IgD-negative memory B cell (primary cell): ENCODE measurements at regions not wholly inside any gene's neighbourhood (a gene's known extent, or its start where the extent isn't known, plus 50 kb on each side); places are given as distances from the start of the nearest gene placed in this dataset.

Experiments
- H3K27ac Mint-ChIP-seq, 3 donors: one replicate each; pipeline ENCODE4 v1.8.0; 2020 to 2022; ENCODE audit warnings: mild to moderate bottlenecking in 3 of 3, mixed read lengths in 3 of 3, moderate library complexity in 1 of 3
- H3K27me3 Mint-ChIP-seq: one replicate; pipeline ENCODE4 v1.8.0; 2021; ENCODE audit warnings: mixed read lengths
- H3K36me3 Mint-ChIP-seq: one replicate; pipeline ENCODE4 v1.8.0; 2020; ENCODE audit warnings: mild to moderate bottlenecking, mixed read lengths
- H3K4me1 Mint-ChIP-seq, 3 donors: one replicate each; pipeline ENCODE4 v1.8.0; 2020 to 2022; ENCODE audit warnings: mixed read lengths in 3 of 3, mild to moderate bottlenecking in 1 of 3
- H3K4me3 Mint-ChIP-seq, 4 donors: one replicate each; pipeline ENCODE4 v1.8.0; 2020 to 2022; ENCODE audit warnings: mild to moderate bottlenecking in 4 of 4, mixed read lengths in 4 of 4, moderate library complexity in 3 of 4
- H3K9me3 Mint-ChIP-seq, 3 donors: one replicate each; pipeline ENCODE4 v1.8.0; 2020 to 2021; ENCODE audit warnings: mixed read lengths in 3 of 3, mild to moderate bottlenecking in 1 of 3

DNA sequence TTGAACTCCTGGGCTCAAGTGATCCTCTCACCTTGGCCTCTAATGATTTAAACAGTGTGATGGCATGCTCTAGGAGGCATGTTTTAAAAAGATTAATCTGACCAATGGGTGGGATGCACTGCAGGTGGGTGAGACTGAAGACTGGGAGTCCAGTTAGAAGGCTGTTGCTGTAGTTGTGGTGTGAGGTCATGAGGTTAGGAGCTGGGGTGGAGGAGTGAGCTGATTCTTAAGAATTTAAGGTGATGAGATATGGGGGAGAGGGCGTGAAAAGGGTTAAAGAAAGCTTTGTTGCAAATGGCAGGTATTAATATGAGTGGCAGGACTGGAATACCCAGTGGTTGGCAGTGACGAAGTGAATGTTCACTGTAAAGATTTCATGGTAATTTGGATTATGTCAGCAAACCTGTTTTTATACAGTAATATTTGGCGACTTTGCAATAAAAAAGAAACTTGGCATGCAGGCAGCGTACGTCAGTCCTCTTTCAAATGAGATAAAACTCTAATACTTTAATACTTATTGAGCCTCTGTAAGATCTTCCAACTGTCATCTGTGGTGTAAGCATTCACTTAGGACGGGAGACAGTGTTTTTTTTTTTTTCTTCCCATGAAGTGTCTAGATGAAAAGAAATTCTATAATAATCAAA, 72.8 kb upstream of the MTPN start:
- peaks cover 16% of the 10 kb centered on the region for H3K36me3 Mint-ChIP-seq
- no peak overlapping the region for H3K4me3 Mint-ChIP-seq
- H3K4me1 Mint-ChIP-seq, result peaks cover 0 to 2% (median 0%) of the 10 kb centered on the region in 3 donors
- H3K27me3 Mint-ChIP-seq, result no peaks in the 10 kb centered on the region
- peaks cover 0 to 18% (median 2%) of the 10 kb centered on the region in 3 donors for H3K9me3 Mint-ChIP-seq
- H3K27ac Mint-ChIP-seq, result no peak overlapping the region

DNA sequence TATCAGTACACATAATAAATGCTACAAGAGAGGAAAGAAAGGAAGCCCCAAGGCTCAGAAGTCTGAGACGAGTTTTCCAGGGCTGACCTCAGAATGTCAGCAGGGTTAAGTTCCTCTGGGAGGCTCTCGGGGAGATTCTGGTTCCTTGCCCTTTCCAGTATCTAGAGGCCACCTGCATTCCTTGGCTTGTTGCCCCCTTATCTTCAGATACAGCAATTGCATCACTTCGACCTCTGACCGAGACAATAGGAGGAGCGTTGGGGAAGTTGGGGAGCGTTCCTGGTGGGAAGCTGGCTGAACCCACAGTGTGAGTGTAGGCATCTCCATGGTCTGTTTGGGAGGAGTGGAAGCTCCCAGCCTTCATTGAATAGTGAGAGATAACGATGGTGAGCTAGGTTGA, 72.0 kb upstream of the MTPN start:
- Mint-ChIP-seq H3K36me3 (peaks cover 16% of the 10 kb centered on the region), H3K9me3 (peaks cover 0 to 18% (median 2%) of the 10 kb centered on the region in 3 donors), H3K27me3 (no peaks in the 10 kb centered on the region), H3K4me3 (no peak overlapping the region), H3K27ac (no peak overlapping the region), H3K4me1 (peaks cover 0 to 2% (median 0%) of the 10 kb centered on the region in 3 donors)

DNA sequence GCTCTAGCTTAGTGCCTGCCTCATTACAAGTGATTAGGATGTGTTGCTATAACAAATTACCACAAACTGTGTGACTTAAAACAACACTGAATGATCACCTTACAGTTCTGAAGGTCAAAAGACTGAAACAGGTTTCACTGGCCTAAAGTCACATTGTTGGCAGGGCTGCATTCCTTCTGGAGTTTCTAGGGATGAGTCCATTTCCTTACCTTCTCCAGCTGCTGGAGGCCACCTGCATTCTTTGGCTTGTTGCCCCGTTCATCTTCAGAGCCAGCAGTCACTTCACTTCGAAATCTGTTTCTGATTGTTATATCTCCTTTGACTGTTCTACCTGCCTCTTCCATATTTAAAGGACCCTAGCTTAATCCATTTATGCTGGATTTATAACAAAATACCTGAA, 69.4 kb upstream of the MTPN start:
- H3K27ac Mint-ChIP-seq, result no peak overlapping the region
- peaks cover 0 to 18% (median 2%) of the 10 kb centered on the region in 3 donors for H3K9me3 Mint-ChIP-seq
- peaks cover 0 to 2% (median 0%) of the 10 kb centered on the region in 3 donors for H3K4me1 Mint-ChIP-seq
- H3K36me3 Mint-ChIP-seq, result peaks cover 16% of the 10 kb centered on the region
- no peak overlapping the region for H3K4me3 Mint-ChIP-seq
- no peaks in the 10 kb centered on the region for H3K27me3 Mint-ChIP-seq

DNA sequence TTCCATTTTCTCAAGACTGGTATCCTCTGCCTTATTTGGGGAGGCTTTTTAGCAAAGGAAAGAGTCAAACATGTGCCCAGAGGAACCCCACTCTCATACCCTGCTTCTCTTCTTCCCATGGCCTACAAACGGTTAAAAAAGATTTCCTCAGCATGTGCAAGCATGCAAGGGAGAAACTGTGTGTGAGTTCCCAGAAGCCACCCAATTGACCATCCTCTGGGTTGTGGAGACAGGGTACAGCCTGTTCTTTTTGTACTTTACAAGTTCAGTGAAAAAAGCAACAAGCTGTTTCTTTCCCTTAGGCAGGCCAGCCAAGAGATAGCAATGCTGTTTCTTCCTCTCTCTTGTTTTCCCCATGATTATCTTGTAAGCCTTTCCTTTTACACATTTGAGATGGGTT, 68.8 kb upstream of the MTPN start:
- no peak overlapping the region for H3K4me3 Mint-ChIP-seq
- peaks cover 15% of the 10 kb centered on the region for H3K36me3 Mint-ChIP-seq
- H3K27ac Mint-ChIP-seq, result no peak overlapping the region
- peaks cover 0 to 18% (median 2%) of the 10 kb centered on the region in 3 donors for H3K9me3 Mint-ChIP-seq
- peaks cover 2% of the 10 kb centered on the region for H3K27me3 Mint-ChIP-seq
- peaks cover 0 to 2% (median 0%) of the 10 kb centered on the region in 3 donors for H3K4me1 Mint-ChIP-seq

DNA sequence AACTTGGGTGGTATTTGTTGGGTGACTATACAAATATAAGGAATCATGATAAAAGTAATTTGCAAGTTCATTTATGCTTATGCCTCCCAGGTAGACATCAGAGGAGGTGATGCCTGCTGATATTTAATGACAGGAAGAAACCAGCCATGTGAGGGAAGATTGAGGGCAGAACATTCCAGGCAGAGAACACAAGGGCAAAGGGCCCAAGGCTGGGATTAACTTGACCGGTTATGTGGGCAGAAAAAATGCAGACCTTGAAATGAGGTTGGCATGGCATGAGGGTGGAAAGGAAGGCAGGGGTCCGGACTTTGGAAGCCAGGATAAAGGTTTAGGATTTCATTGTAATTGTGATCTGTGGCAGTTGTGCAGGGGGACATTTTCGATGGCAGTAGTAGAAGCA, 68.0 kb upstream of the MTPN start:
- H3K36me3 Mint-ChIP-seq, result peaks cover 12% of the 10 kb centered on the region
- peaks cover 2% of the 10 kb centered on the region for H3K27me3 Mint-ChIP-seq
- peaks cover 0 to 18% (median 2%) of the 10 kb centered on the region in 3 donors for H3K9me3 Mint-ChIP-seq
- no peak overlapping the region for H3K4me3 Mint-ChIP-seq
- no peaks in the 10 kb centered on the region for H3K4me1 Mint-ChIP-seq
- H3K27ac Mint-ChIP-seq, result no peak overlapping the region

DNA sequence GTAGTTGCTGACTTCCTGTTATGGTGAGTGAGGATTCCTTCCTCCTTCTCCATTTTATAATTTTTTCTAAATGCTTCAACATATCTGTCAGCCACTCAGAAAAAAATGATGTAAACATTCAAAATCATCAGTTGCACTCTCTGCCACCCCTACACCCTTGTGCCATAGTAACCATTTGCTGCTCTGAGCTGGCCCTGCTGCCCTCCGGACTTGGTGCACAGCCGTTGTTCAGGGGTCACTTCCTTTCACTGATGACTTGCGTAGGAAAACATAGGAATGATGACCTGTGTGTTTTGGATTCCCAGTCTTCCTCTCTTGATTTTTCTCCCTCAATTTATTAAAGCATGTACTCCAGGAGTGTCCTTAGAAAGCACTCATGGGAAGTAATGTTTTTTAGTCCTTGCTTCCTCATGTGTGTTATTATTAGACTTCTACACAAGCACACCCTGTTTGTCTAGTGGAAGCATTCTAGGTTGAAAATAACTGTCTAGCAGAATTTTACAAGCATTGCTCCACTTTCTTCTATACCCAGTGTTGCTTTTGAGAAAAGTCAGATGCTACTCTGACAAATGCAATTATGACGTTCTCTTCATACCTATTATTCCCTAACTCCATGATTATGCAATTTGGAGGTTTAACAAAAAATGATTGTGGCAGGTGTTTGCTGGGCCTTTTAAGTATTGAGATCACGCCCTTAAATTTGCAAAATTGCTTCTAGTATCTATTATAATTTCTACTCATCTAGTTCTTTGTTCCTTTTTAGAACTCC, 62.6 kb upstream of the MTPN start:
- Mint-ChIP-seq H3K27ac (no peak overlapping the region), H3K36me3 (peaks cover 3% of the 10 kb centered on the region), H3K4me1 (no peaks in the 10 kb centered on the region), H3K27me3 (peaks cover 2% of the 10 kb centered on the region), H3K9me3 (no peaks in the 10 kb centered on the region), H3K4me3 (no peak overlapping the region)

DNA sequence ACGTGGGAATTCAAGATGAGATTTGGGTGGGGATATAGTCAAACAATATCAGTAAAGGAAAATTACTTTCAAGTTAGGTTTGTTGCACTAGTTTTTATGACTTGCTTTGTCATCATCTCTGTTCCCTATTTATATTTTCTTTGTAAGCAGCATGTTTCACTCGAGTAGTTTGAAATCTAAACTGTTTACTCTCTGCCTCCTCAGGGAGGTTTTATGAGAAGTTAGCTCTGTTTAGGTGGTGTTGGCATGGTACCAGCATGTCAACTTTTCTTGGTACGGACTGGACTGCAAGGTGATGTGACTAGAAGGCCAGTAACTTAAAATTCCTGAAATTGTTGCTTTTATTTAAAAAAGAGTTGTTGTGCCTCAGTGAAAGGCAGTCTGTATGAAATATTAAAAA, 59.2 kb upstream of the MTPN start:
- Mint-ChIP-seq H3K27ac (no peak overlapping the region), H3K27me3 (peaks cover 1% of the 10 kb centered on the region), H3K4me3 (no peak overlapping the region), H3K4me1 (peaks cover 0 to 3% (median 0%) of the 10 kb centered on the region in 3 donors), H3K36me3 (peaks cover 11% of the 10 kb centered on the region), H3K9me3 (peaks cover 0 to 1% (median 0%) of the 10 kb centered on the region in 3 donors)

DNA sequence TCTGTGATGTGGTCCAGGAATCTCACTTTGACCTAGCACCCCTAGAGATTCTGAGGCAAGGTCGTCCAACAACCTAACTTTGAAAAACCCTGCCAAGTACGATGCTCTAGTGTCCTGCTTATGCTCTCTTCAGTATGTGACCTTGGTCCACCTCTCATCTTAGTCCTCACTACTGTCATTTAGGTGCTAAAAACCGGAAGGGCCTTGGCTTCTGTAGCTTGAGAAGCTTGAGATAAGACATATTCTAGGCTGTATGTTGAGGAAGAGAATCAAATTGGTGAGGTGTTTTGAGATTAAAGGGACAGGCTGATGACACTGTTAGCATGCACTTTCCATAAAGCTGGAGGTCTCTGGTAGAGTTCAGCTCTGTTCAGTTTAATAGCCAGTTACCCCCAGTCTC, 57.0 kb upstream of the MTPN start:
- peaks cover 0 to 1% (median 0%) of the 10 kb centered on the region in 3 donors for H3K9me3 Mint-ChIP-seq
- H3K4me1 Mint-ChIP-seq, result peaks cover 0 to 6% (median 0%) of the 10 kb centered on the region in 3 donors
- no peaks in the 10 kb centered on the region for H3K27me3 Mint-ChIP-seq
- no peak overlapping the region for H3K4me3 Mint-ChIP-seq
- H3K36me3 Mint-ChIP-seq, result peaks cover 12% of the 10 kb centered on the region
- no peak overlapping the region for H3K27ac Mint-ChIP-seq

DNA sequence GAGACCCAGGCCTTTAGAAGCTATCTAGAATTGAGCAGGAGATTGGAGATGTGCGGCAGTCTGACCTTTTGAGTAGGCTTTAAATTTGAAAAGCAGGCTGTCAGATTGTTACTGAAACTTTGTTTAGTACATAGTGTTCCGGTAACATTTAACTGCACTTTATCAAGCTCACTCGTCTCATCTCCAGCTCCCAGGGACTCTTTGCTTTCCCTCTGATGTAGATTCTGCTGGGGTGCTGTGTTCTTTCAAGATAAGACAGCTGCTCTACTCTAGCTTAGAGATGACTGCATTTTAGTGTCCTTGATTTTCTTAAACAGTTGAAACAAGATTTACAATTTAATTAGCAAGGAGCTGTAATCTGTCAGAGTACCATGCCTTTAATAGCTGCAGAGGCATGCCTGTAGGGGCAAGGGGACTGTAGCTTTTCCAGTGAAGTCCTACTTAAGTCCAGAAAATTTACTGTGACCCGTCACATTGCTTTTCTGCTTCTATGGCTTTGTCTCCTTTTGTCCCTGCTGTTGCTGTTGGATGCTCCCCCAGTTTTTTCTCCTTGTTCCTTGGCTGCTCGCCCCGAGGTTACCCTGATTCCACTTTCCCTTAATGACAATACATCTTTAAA, 56.4 kb upstream of the MTPN start:
- peaks cover 12% of the 10 kb centered on the region for H3K36me3 Mint-ChIP-seq
- H3K4me1 Mint-ChIP-seq, result peaks cover 0 to 6% (median 2%) of the 10 kb centered on the region in 3 donors
- H3K27me3 Mint-ChIP-seq, result no peaks in the 10 kb centered on the region
- peaks cover 0 to 1% (median 0%) of the 10 kb centered on the region in 3 donors for H3K9me3 Mint-ChIP-seq
- H3K27ac Mint-ChIP-seq, result no peak overlapping the region
- no peak overlapping the region for H3K4me3 Mint-ChIP-seq

DNA sequence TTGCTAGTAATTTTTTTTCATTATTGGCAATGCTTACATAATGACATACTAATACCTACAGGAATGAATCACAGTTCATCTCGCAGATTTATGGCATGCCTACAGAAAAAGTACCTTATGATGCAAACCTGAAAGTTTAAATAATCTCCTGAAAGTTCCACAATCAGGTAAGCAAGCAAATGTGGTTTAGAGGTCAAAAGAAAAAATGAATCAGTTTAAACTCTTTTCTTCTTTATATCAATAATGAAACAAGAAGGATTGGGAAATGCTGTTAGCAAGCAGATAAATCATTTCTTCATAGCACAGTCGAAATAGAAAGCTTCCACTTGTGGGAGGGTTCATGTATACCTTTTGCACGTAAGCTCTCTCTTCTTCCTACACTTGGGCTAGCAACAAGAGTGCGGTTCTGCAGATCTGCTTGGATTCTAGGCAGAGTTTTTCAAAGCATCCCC, 53.7 kb upstream of the MTPN start:
- Mint-ChIP-seq H3K4me1 (peaks cover 0 to 6% (median 6%) of the 10 kb centered on the region in 3 donors), H3K27me3 (no peaks in the 10 kb centered on the region), H3K4me3 (no peak overlapping the region), H3K27ac (no peak overlapping the region), H3K36me3 (peaks cover 10% of the 10 kb centered on the region), H3K9me3 (peaks cover 0 to 1% (median 0%) of the 10 kb centered on the region in 3 donors)

DNA sequence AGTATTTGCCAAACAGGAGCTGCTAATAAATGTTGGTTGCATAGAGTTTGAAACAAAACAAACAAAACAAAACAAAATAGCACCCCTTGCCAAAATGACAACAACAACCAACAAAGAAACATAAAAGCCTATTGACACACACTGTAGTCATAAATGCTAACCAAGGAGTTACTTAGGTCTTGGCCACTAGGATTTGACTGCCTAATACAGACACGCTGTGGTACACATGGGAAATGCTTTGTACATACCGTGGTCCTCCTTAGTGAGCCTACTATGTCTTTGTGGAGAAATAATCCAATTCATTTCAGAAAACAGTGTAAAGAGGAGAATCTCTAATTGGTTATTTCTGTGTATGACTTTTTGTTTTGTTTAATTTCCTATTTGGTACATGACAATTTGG, 53.2 kb upstream of the MTPN start:
- Mint-ChIP-seq H3K4me3 (no peak overlapping the region), H3K27ac (no peak overlapping the region), H3K4me1 (peaks cover 0 to 6% (median 6%) of the 10 kb centered on the region in 3 donors), H3K27me3 (no peaks in the 10 kb centered on the region), H3K36me3 (peaks cover 10% of the 10 kb centered on the region), H3K9me3 (peaks cover 0 to 1% (median 0%) of the 10 kb centered on the region in 3 donors)

DNA sequence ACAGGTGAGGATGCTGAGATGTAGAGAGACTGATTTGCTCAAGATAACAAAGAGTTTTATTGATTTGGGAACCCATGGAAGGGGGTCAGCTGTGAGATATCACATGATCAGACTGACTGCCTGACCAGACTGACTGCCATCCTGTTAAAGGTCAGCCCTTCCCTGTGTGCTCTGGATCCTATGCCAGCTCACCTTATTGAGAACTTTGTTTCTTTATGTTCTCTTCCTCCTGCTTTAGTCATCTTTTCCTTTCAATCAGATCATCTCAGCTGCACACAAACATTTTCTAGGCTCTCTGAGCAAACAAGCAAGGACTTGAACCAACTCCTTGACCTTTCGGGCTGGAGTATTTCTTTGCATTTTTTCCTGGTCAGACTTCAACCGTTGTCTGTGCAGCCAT, 50.0 kb upstream of the MTPN start:
- peaks cover 0 to 1% (median 0%) of the 10 kb centered on the region in 3 donors for H3K9me3 Mint-ChIP-seq
- peaks cover 8% of the 10 kb centered on the region for H3K36me3 Mint-ChIP-seq
- no peak overlapping the region for H3K27ac Mint-ChIP-seq
- H3K4me1 Mint-ChIP-seq, result peaks cover 6 to 13% (median 6%) of the 10 kb centered on the region in 3 donors
- H3K27me3 Mint-ChIP-seq, result no peaks in the 10 kb centered on the region
- no peak overlapping the region for H3K4me3 Mint-ChIP-seq
